GM21528 (cell line): ENCODE measurements at regions not wholly inside any gene's neighbourhood (a gene's known extent, or its start where the extent isn't known, plus 50 kb on each side); places are given as distances from the start of the nearest gene placed in this dataset.

Experiments used
- ATAC-seq: cut with Tn5 transposase; IDR thresholded peaks from one replicate; pipeline ENCODE4 v1.9.1; 2021; ENCODE audit warnings: mild to moderate bottlenecking, moderate library complexity; ENCODE audit not compliant: unreplicated experiment, low FRiP score

- ATAC-seq, result no peak
These were observed 58.5 kb downstream of the DLL1 start for GRCh38 chr6:170232186-170233002.

- no peak for ATAC-seq
These were observed 59.3 kb downstream of the DLL1 start for GRCh38 chr6:170231293-170232185.

- no peak for ATAC-seq
These were observed 60.2 kb downstream of the DLL1 start for GRCh38 chr6:170230520-170231292.

- ATAC-seq, result no peak
These were observed 60.9 kb downstream of the DLL1 start for GRCh38 chr6:170229851-170230519.

GRCh38 chr6:170229396-170229795, 61.5 kb downstream of the DLL1 start:
- no peak for ATAC-seq

GRCh38 chr6:170228946-170229310, 62.0 kb downstream of the DLL1 start:
- ATAC-seq, result no peak

- ATAC-seq, result no peak
These were observed 62.6 kb downstream of the DLL1 start for GRCh38 chr6:170227996-170228945.

GRCh38 chr6:170227521-170227983, 63.3 kb downstream of the DLL1 start:
- no peak for ATAC-seq

GRCh38 chr6:170226647-170227046, 64.2 kb downstream of the DLL1 start:
- ATAC-seq, result no peak

GRCh38 chr6:170225852-170226417, 64.9 kb downstream of the DLL1 start:
- no peak for ATAC-seq

- ATAC-seq, result no peak
These were observed 65.9 kb downstream of the DLL1 start for GRCh38 chr6:170224694-170225660.

GRCh38 chr6:170223718-170224693, 66.9 kb downstream of the DLL1 start:
- no peak for ATAC-seq

GRCh38 chr6:170222498-170223471, 68.1 kb downstream of the DLL1 start:
- no peak for ATAC-seq

GRCh38 chr6:170221753-170222400, 69.0 kb downstream of the DLL1 start:
- no peak for ATAC-seq
